ENCODE measurements at regions not wholly inside any gene's neighbourhood (a gene's known extent, or its start where the extent isn't known, plus 50 kb on each side); places are given as distances from the start of the nearest gene placed in this dataset.

- Histone ChIP-seq H3K9me3 (no peaks in the 10 kb centered on the region), H3K27ac (no peak overlapping the region), H3K4me3 (no peak overlapping the region), H3K4me1 (no peaks in the 10 kb centered on the region), H3K27me3 (no peaks in the 10 kb centered on the region), H3K36me3 (no peaks in the 10 kb centered on the region)
- DNase-seq (ENCODE audit: low spot score in 2 of 2): no peak
- intact Hi-C loops (cut with DNase I; ENCODE audit: low total_unique reads): no loop called here
- no peak for TF ChIP-seq CTCF (IDR thresholded peaks at IDR 0.05)
- TF ChIP-seq POLR2A (IDR thresholded peaks at IDR 0.05): no peak
- no peak for TF ChIP-seq POLR2AphosphoS5 (IDR thresholded peaks at IDR 0.05)
Measured at GRCh38 chr21:15233611-15234010, 168.8 kb upstream of the NRIP1 start.

GRCh38 chr21:15236111-15236510, 171.3 kb upstream of the NRIP1 start:
- no peaks in the 10 kb centered on the region for H3K4me1 ChIP-seq
- no peak overlapping the region for H3K27ac ChIP-seq
- no peak for TF ChIP-seq POLR2A (IDR thresholded peaks at IDR 0.05)
- DNase-seq (ENCODE audit: low spot score in 2 of 2): no peak
- intact Hi-C loops (cut with DNase I; ENCODE audit: low total_unique reads): loop anchor here (2.0 kb wide), 1 partner anchor 57 kb away; no protein-coding TSS in a partner anchor
- no peak overlapping the region for H3K4me3 ChIP-seq
- no peaks in the 10 kb centered on the region for H3K36me3 ChIP-seq
- no peaks in the 10 kb centered on the region for H3K9me3 ChIP-seq
- H3K27me3 ChIP-seq: no peaks in the 10 kb centered on the region

DNA sequence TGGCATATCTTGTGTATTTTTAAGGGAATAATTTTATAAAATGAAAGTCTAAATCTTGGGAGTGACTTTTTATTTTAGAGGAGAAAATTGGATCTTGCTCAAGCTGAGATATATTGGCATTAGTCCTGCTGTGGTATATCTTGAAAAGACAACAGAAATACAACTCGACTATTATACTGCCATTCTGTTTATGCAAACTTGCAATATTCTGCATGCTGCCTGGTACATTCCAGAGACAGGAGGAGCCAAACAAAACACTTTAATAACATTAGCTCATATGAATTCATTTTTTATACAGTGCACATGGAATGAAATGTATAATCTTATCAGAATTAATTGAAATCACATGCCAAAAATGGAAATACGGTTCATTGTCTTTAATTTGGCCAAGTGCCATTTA, 176.0 kb upstream of the NRIP1 start:
- no peak for TF ChIP-seq POLR2AphosphoS5 (IDR thresholded peaks at IDR 0.05)
- DNase-seq (ENCODE audit: low spot score in 2 of 2): no peak
- Histone ChIP-seq H3K4me3 (no peak overlapping the region), H3K4me1 (no peaks in the 10 kb centered on the region), H3K27ac (no peak overlapping the region), H3K9me3 (no peaks in the 10 kb centered on the region), H3K27me3 (no peaks in the 10 kb centered on the region), H3K36me3 (no peaks in the 10 kb centered on the region)
- intact Hi-C loops (cut with DNase I; ENCODE audit: low total_unique reads): no loop called here

DNA sequence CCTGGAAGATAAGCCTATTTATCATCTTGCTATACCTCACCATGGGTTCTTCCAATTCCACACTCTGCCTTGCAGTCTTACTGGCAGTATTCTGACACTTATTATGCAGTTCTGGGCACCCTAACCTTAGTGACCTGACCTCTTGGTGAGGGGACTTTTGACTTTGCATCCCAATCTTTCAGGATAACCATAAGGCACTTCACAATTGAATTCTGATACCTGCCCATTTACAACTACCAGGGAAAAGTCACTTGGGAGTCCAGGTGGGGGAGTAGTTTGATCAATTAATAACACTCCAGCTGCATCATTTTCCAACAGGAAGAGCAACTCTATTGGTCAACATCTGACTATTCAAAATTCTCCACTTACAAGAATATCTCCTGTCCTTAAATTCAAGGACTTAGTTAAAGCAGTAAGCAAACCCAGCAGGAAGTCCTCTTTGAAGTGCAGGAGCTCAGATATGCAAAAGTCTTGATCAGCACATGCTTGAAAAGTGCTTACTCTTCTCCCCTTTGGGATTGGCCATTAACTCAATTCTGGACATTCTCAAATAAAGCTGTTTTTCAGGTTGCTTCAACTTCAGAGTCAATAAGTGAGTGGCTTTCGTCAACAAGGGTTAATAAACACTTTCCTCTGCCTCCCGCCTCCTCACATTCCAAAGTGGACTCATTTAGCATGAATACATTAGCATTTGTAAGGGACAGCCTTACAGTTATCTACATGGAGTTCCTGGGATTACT, 177.4 kb upstream of the NRIP1 start:
- intact Hi-C loops (cut with DNase I; ENCODE audit: low total_unique reads): no loop called here

GRCh38 chr21:15242906-15243305, 178.1 kb upstream of the NRIP1 start:
- intact Hi-C loops (cut with DNase I; ENCODE audit: low total_unique reads): no loop called here
- Histone ChIP-seq H3K9me3 (no peaks in the 10 kb centered on the region), H3K27me3 (no peaks in the 10 kb centered on the region), H3K36me3 (no peaks in the 10 kb centered on the region), H3K4me1 (no peaks in the 10 kb centered on the region), H3K27ac (no peak overlapping the region), H3K4me3 (no peak overlapping the region)
- no peak for DNase-seq (ENCODE audit: low spot score in 2 of 2)
- TF ChIP-seq CTCF (IDR thresholded peaks at IDR 0.05): no peak
- TF ChIP-seq POLR2A (IDR thresholded peaks at IDR 0.05): no peak
- no peak for TF ChIP-seq POLR2AphosphoS5 (IDR thresholded peaks at IDR 0.05)

More for the DNA sequence above, 177.4 kb upstream of the NRIP1 start:
- Histone ChIP-seq H3K36me3 (no peaks in the 10 kb centered on the region), H3K27me3 (no peaks in the 10 kb centered on the region), H3K4me1 (no peaks in the 10 kb centered on the region), H3K27ac (no peak overlapping the region), H3K9me3 (no peaks in the 10 kb centered on the region), H3K4me3 (no peak overlapping the region)
- no peak for DNase-seq (ENCODE audit: low spot score in 2 of 2)
- TF ChIP-seq CTCF (IDR thresholded peaks at IDR 0.05) (no peak), POLR2A (IDR thresholded peaks at IDR 0.05) (no peak), POLR2AphosphoS5 (IDR thresholded peaks at IDR 0.05) (no peak)

DNA sequence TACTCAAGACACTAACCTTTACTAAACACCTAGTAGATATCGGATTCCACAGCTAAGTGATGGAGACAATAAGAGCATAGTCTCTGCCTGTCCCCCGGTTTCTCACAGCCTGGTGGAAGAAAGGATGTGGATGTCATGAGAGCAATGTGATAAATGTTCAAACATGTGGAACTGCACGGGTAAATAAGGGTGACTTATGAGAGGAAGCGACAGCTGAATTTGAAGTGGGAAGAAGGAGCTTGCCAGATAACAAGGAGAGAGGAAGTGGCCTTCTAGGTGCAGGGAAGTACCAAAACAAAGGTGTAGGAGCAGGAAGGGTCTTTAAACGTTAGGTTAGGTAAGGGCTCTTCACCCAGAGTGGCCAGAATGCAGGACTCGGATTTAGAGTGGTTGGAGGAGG, 178.6 kb upstream of the NRIP1 start:
- Histone ChIP-seq H3K4me3 (no peak overlapping the region), H3K27me3 (no peaks in the 10 kb centered on the region), H3K36me3 (no peaks in the 10 kb centered on the region), H3K4me1 (no peaks in the 10 kb centered on the region), H3K27ac (no peak overlapping the region), H3K9me3 (no peaks in the 10 kb centered on the region)
- no peak for TF ChIP-seq CTCF (IDR thresholded peaks at IDR 0.05)
- no peak for DNase-seq (ENCODE audit: low spot score in 2 of 2)
- intact Hi-C loops (cut with DNase I; ENCODE audit: low total_unique reads): no loop called here

Measured in breast epithelium (tissue), 4 donors.